Stomach (tissue), 4 donors: ENCODE measurements at regions not wholly inside any gene's neighbourhood (a gene's known extent, or its start where the extent isn't known, plus 50 kb on each side); places are given as distances from the start of the nearest gene placed in this dataset.

Experiments used
- POLR2A ChIP-seq, 4 donors: fragments of 450-650 bp; IDR thresholded peaks; one replicate each; pipeline ENCODE4 v1.6.1; 2016; ENCODE audit warnings: antibody characterized with exemption in 4 of 4, control low read depth in 2 of 4, mild to moderate bottlenecking in 1 of 4, moderate library complexity in 1 of 4
- POLR2AphosphoS5 ChIP-seq, 3 donors: sonication (generic); formaldehyde crosslinking; IDR thresholded peaks; one replicate each; pipeline ENCODE4 v1.6.1; 2016; ENCODE audit warnings: antibody characterized with exemption in 3 of 3
- TF ChIP-seq, protein P1 (sequence below), 7 experiments: fragments of 450-650 bp in 4 of 7; fragments of 200-600 bp in 3 of 7; sonication (generic) in 3 of 7; IDR thresholded peaks; one replicate each; pipeline ENCODE4 v1.5.1; 2016 to 2019; ENCODE audit warnings: antibody characterized with exemption in 7 of 7, control low read depth in 2 of 7, mild to moderate bottlenecking in 1 of 7

- TF ChIP-seq, protein P1, sequence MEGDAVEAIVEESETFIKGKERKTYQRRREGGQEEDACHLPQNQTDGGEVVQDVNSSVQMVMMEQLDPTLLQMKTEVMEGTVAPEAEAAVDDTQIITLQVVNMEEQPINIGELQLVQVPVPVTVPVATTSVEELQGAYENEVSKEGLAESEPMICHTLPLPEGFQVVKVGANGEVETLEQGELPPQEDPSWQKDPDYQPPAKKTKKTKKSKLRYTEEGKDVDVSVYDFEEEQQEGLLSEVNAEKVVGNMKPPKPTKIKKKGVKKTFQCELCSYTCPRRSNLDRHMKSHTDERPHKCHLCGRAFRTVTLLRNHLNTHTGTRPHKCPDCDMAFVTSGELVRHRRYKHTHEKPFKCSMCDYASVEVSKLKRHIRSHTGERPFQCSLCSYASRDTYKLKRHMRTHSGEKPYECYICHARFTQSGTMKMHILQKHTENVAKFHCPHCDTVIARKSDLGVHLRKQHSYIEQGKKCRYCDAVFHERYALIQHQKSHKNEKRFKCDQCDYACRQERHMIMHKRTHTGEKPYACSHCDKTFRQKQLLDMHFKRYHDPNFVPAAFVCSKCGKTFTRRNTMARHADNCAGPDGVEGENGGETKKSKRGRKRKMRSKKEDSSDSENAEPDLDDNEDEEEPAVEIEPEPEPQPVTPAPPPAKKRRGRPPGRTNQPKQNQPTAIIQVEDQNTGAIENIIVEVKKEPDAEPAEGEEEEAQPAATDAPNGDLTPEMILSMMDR (IDR thresholded peaks at IDR 0.05), result no peak
- TF ChIP-seq POLR2A (IDR thresholded peaks at IDR 0.05), result no peak
- TF ChIP-seq POLR2AphosphoS5 (IDR thresholded peaks at IDR 0.05), result no peak
These were observed 55.6 kb upstream of the COL5A1 start for GRCh38 chr9:134585746-134586706.
